Activated T-helper 2 cell treated with anti-CD3 and anti-CD28 coated beads, Interferon-gamma antibody, Interleukin-2, Interleukin-4, amounts not matched to agents 10 μg/mL and 5 μg/mL and 100 μg/mL, durations not matched to agents 14 hours and 24 hours and 36 hours (primary cell): ENCODE measurements at regions not wholly inside any gene's neighbourhood (a gene's known extent, or its start where the extent isn't known, plus 50 kb on each side); places are given as distances from the start of the nearest gene placed in this dataset.
"Not testable (repeated sequence)": the region's sequence is repeated elsewhere in the genome, so short reads cannot be mapped to it uniquely, and the experiment has no call there.

Source experiments
- DNase-seq: peaks from one replicate; pipeline ENCODE4 v3.0.0; 2021; ENCODE audit warnings: low spot score
- H3K27ac Mint-ChIP-seq: one replicate; pipeline ENCODE4 v1.8.0; 2021; ENCODE audit warnings: mixed read lengths
- H3K27me3 Mint-ChIP-seq: one replicate; pipeline ENCODE4 v1.8.0; 2021; ENCODE audit warnings: low read depth, mixed read lengths
- H3K36me3 Mint-ChIP-seq: one replicate; pipeline ENCODE4 v1.8.0; 2021; ENCODE audit warnings: low read depth, mixed read lengths
- H3K4me1 Mint-ChIP-seq: one replicate; pipeline ENCODE4 v1.8.0; 2021; ENCODE audit warnings: low read depth, mixed read lengths
- H3K4me3 Mint-ChIP-seq: one replicate; pipeline ENCODE4 v1.8.0; 2021; ENCODE audit warnings: low read depth, mild to moderate bottlenecking, moderate library complexity, mixed read lengths
- H3K9me3 Mint-ChIP-seq: one replicate; pipeline ENCODE4 v1.8.0; 2021; ENCODE audit warnings: mixed read lengths
- intact Hi-C: fragments of 100-400 bp; cut with micrococcal nuclease; formaldehyde crosslinking; loops from one replicate; pipeline ENCODE4 v1.15.1; 2023

- Mint-ChIP-seq H3K9me3 (peaks cover 16% of the 10 kb centered on the region), H3K4me3 (no peak overlapping the region), H3K4me1 (peaks cover 2% of the 10 kb centered on the region), H3K27ac (no peak overlapping the region), H3K27me3 (no peaks in the 10 kb centered on the region), H3K36me3 (no peaks in the 10 kb centered on the region)
- intact Hi-C loops, result no loop called here
- DNase-seq, result no peak
Observed at GRCh38 chr4:78703079-78703478, 73.1 kb upstream of the BMP2K start.

GRCh38 chr4:78704317-78704716 lies 71.8 kb upstream of the BMP2K start:
- Mint-ChIP-seq H3K27me3 (no peaks in the 10 kb centered on the region), H3K9me3 (peaks cover 16% of the 10 kb centered on the region), H3K27ac (no peak overlapping the region), H3K4me3 (no peak overlapping the region), H3K36me3 (no peaks in the 10 kb centered on the region), H3K4me1 (peaks cover 2% of the 10 kb centered on the region)
- DNase-seq, result no peak
- intact Hi-C loops, result no loop called here

GRCh38 chr4:78704981-78705683 lies 71.0 kb upstream of the BMP2K start:
- no peak for DNase-seq
- no peaks in the 10 kb centered on the region for H3K27me3 Mint-ChIP-seq
- no peak overlapping the region for H3K4me3 Mint-ChIP-seq
- H3K27ac Mint-ChIP-seq, result no peak overlapping the region
- no peaks in the 10 kb centered on the region for H3K36me3 Mint-ChIP-seq
- intact Hi-C loops, result no loop called here
- peaks cover 16% of the 10 kb centered on the region for H3K9me3 Mint-ChIP-seq
- peaks cover 2% of the 10 kb centered on the region for H3K4me1 Mint-ChIP-seq

- Mint-ChIP-seq H3K27ac (no peak overlapping the region), H3K4me1 (peaks cover 2% of the 10 kb centered on the region), H3K4me3 (no peak overlapping the region), H3K36me3 (no peaks in the 10 kb centered on the region), H3K27me3 (no peaks in the 10 kb centered on the region), H3K9me3 (peaks cover 16% of the 10 kb centered on the region)
- DNase-seq, result no peak
- intact Hi-C loops, result no loop called here
Observed at GRCh38 chr4:78706302-78706701, 69.8 kb upstream of the BMP2K start.

GRCh38 chr4:78707268-78707667 lies 68.9 kb upstream of the BMP2K start:
- Mint-ChIP-seq H3K4me3 (no peak overlapping the region), H3K27me3 (no peaks in the 10 kb centered on the region), H3K9me3 (peaks cover 15% of the 10 kb centered on the region), H3K4me1 (peaks cover 2% of the 10 kb centered on the region), H3K36me3 (no peaks in the 10 kb centered on the region), H3K27ac (no peak overlapping the region)
- intact Hi-C loops, result no loop called here
- DNase-seq, result no peak

- intact Hi-C loops, result no loop called here
- no peak for DNase-seq
- Mint-ChIP-seq H3K4me1 (peaks cover 2% of the 10 kb centered on the region), H3K9me3 (peaks cover 9% of the 10 kb centered on the region), H3K27ac (no peak overlapping the region), H3K27me3 (no peaks in the 10 kb centered on the region), H3K36me3 (no peaks in the 10 kb centered on the region), H3K4me3 (no peak overlapping the region)
Observed at GRCh38 chr4:78707793-78708192, 68.4 kb upstream of the BMP2K start.

GRCh38 chr4:78710536-78710935 lies 65.6 kb upstream of the BMP2K start:
- no peak for DNase-seq
- peaks cover 2% of the 10 kb centered on the region for H3K4me1 Mint-ChIP-seq
- peaks cover 2% of the 10 kb centered on the region for H3K27me3 Mint-ChIP-seq
- H3K36me3 Mint-ChIP-seq, result no peaks in the 10 kb centered on the region
- no peaks in the 10 kb centered on the region for H3K9me3 Mint-ChIP-seq
- H3K27ac Mint-ChIP-seq, result no peak overlapping the region
- no peak overlapping the region for H3K4me3 Mint-ChIP-seq
- intact Hi-C loops, result no loop called here

GRCh38 chr4:78711676-78712075 lies 64.5 kb upstream of the BMP2K start:
- peaks cover 2% of the 10 kb centered on the region for H3K27me3 Mint-ChIP-seq
- DNase-seq, result no peak
- H3K36me3 Mint-ChIP-seq, result no peaks in the 10 kb centered on the region
- no peak overlapping the region for H3K4me3 Mint-ChIP-seq
- intact Hi-C loops, result no loop called here
- H3K9me3 Mint-ChIP-seq, result no peaks in the 10 kb centered on the region
- H3K27ac Mint-ChIP-seq, result no peak overlapping the region
- peaks cover 2% of the 10 kb centered on the region for H3K4me1 Mint-ChIP-seq

GRCh38 chr4:78714598-78714997 lies 61.6 kb upstream of the BMP2K start:
- DNase-seq, H3K4me3 Mint-ChIP-seq, intact Hi-C loops, H3K36me3 Mint-ChIP-seq, H3K9me3 Mint-ChIP-seq, H3K27ac Mint-ChIP-seq, H3K4me1 Mint-ChIP-seq, H3K27me3 Mint-ChIP-seq: not testable (repeated sequence)

GRCh38 chr4:78715372-78715771 lies 60.8 kb upstream of the BMP2K start:
- H3K27ac Mint-ChIP-seq, DNase-seq, H3K27me3 Mint-ChIP-seq, intact Hi-C loops, H3K9me3 Mint-ChIP-seq, H3K4me3 Mint-ChIP-seq, H3K4me1 Mint-ChIP-seq, H3K36me3 Mint-ChIP-seq: not testable (repeated sequence)

GRCh38 chr4:78717712-78718111 lies 58.4 kb upstream of the BMP2K start:
- H3K27ac Mint-ChIP-seq, intact Hi-C loops, H3K27me3 Mint-ChIP-seq, H3K4me3 Mint-ChIP-seq, H3K9me3 Mint-ChIP-seq, H3K36me3 Mint-ChIP-seq, DNase-seq: not testable (repeated sequence)
- H3K4me1 Mint-ChIP-seq, result peaks cover 18% of the 10 kb centered on the region

GRCh38 chr4:78720204-78720603 lies 55.9 kb upstream of the BMP2K start:
- peaks cover 6% of the 10 kb centered on the region for H3K27me3 Mint-ChIP-seq
- peaks cover 18% of the 10 kb centered on the region for H3K4me1 Mint-ChIP-seq
- no peaks in the 10 kb centered on the region for H3K9me3 Mint-ChIP-seq
- H3K4me3 Mint-ChIP-seq, result no peak overlapping the region
- no peak overlapping the region for H3K27ac Mint-ChIP-seq
- DNase-seq, result no peak
- H3K36me3 Mint-ChIP-seq, result no peaks in the 10 kb centered on the region
- intact Hi-C loops, result loop anchor here (5.0 kb wide), 1 partner anchor 57 kb away; the partner anchor contains the start of gene BMP2K

GRCh38 chr4:78720994-78721677 lies 55.0 kb upstream of the BMP2K start:
- DNase-seq, result peak; percentile 14
- H3K9me3 Mint-ChIP-seq, result no peaks in the 10 kb centered on the region
- intact Hi-C loops, result loop anchor here (1.0 to 5.0 kb wide), 2 partner anchors 56 to 64 kb away; partner anchors contain the start of gene BMP2K
- peaks cover 18% of the 10 kb centered on the region for H3K4me1 Mint-ChIP-seq
- peaks cover 6% of the 10 kb centered on the region for H3K27me3 Mint-ChIP-seq
- no peaks in the 10 kb centered on the region for H3K36me3 Mint-ChIP-seq
- H3K27ac Mint-ChIP-seq, result peak overlapping the region; percentile 30
- H3K4me3 Mint-ChIP-seq, result peak overlapping the region; percentile 34
